PC-9 (cell line): ENCODE measurements at regions not wholly inside any gene's neighbourhood (a gene's known extent, or its start where the extent isn't known, plus 50 kb on each side); places are given as distances from the start of the nearest gene placed in this dataset.

Source experiments
- EZH2 ChIP-seq: fragments of 200-600 bp; sonication (generic); IDR thresholded peaks from 2 replicates; pipeline ENCODE4 v1.8.0; 2017; ENCODE audit warnings: antibody characterized with exemption, low read depth
- TF ChIP-seq, protein P1 (sequence below): fragments of 200-600 bp; sonication (generic); conservative IDR thresholded peaks from 2 replicates; pipeline ENCODE4 v1.6.1; 2017; ENCODE audit warnings: mixed run types, antibody characterized with exemption, mild to moderate bottlenecking, moderate library complexity

DNA sequence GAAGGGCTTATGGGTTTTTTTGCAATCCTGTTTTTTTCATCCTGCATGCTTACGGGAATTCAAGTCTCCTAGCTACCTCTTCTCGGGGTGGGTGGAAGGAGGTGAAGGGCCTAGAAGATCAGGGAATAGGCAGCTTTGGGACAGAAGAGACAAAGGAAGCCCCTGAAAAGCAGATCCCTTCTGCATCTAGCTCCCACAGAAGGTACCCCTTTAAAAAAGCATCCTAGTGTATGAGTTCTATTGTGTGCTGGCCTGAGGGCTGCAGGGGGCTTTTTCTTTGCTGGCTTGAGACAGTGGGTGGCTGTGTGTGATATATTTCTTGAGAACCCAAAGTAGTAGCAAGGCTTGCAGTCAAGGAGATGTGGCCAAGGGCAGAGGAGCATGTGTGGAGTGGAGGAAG is 330.5 kb downstream of the MAF start:
- TF ChIP-seq, protein P1, sequence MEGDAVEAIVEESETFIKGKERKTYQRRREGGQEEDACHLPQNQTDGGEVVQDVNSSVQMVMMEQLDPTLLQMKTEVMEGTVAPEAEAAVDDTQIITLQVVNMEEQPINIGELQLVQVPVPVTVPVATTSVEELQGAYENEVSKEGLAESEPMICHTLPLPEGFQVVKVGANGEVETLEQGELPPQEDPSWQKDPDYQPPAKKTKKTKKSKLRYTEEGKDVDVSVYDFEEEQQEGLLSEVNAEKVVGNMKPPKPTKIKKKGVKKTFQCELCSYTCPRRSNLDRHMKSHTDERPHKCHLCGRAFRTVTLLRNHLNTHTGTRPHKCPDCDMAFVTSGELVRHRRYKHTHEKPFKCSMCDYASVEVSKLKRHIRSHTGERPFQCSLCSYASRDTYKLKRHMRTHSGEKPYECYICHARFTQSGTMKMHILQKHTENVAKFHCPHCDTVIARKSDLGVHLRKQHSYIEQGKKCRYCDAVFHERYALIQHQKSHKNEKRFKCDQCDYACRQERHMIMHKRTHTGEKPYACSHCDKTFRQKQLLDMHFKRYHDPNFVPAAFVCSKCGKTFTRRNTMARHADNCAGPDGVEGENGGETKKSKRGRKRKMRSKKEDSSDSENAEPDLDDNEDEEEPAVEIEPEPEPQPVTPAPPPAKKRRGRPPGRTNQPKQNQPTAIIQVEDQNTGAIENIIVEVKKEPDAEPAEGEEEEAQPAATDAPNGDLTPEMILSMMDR = no peak
- TF ChIP-seq EZH2 = no peak
